HL-60 (cell line): ENCODE measurements at regions not wholly inside any gene's neighbourhood (a gene's known extent, or its start where the extent isn't known, plus 50 kb on each side); places are given as distances from the start of the nearest gene placed in this dataset.

Source experiments
- DNase-seq, 2 experiments: peaks; one replicate each; pipeline ENCODE4 v3.0.0-alpha.2; 2010 to 2020; ENCODE audit warnings: low read depth in 1 of 2, low spot score in 1 of 2
- H3K27ac ChIP-seq: fragments of 250-450 bp; sonication (Bioruptor Pico); replicated peaks from 2 replicates; pipeline ENCODE4 v1.5.1; 2020; ENCODE audit warnings: mild to moderate bottlenecking, moderate library complexity
- H3K27me3 ChIP-seq: fragments of 250-450 bp; sonication (Bioruptor Pico); 2 replicates; pipeline ENCODE4 v1.5.1; 2021; ENCODE audit warnings: mild to moderate bottlenecking, moderate library complexity; ENCODE audit not compliant: insufficient read depth, poor library complexity, severe bottlenecking
- H3K4me3 ChIP-seq: replicated peaks from 2 replicates; pipeline ENCODE4 v1.5.1; 2011; ENCODE audit warnings: mild to moderate bottlenecking, control low read depth, low read length; ENCODE audit not compliant: insufficient read depth
- GABPA ChIP-seq: IDR thresholded peaks from 2 replicates; pipeline ENCODE4 v1.6.1; 2012; ENCODE audit warnings: low read depth
- POLR2AphosphoS5 ChIP-seq: IDR thresholded peaks from 2 replicates; pipeline ENCODE4 v1.6.1; 2012; ENCODE audit warnings: low read depth
- SPI1 ChIP-seq: IDR thresholded peaks from 2 replicates; pipeline ENCODE4 v1.6.1; 2012; ENCODE audit warnings: low read depth, mild to moderate bottlenecking, borderline replicate concordance
- TF ChIP-seq, protein P1 (sequence below): IDR thresholded peaks from 2 replicates; pipeline ENCODE4 v1.6.1; 2012; ENCODE audit warnings: low read depth; ENCODE audit not compliant: insufficient replicate concordance
- TF ChIP-seq, protein P2 (sequence below): IDR thresholded peaks from one replicate; pipeline ENCODE4 v1.5.1; 2011; ENCODE audit warnings: low read length, control low read depth, inconsistent platforms; ENCODE audit not compliant: insufficient read depth

- no peak for DNase-seq
- TF ChIP-seq GABPA: no peak
- no peak for TF ChIP-seq POLR2AphosphoS5
- TF ChIP-seq SPI1: no peak
- TF ChIP-seq, protein P1, sequence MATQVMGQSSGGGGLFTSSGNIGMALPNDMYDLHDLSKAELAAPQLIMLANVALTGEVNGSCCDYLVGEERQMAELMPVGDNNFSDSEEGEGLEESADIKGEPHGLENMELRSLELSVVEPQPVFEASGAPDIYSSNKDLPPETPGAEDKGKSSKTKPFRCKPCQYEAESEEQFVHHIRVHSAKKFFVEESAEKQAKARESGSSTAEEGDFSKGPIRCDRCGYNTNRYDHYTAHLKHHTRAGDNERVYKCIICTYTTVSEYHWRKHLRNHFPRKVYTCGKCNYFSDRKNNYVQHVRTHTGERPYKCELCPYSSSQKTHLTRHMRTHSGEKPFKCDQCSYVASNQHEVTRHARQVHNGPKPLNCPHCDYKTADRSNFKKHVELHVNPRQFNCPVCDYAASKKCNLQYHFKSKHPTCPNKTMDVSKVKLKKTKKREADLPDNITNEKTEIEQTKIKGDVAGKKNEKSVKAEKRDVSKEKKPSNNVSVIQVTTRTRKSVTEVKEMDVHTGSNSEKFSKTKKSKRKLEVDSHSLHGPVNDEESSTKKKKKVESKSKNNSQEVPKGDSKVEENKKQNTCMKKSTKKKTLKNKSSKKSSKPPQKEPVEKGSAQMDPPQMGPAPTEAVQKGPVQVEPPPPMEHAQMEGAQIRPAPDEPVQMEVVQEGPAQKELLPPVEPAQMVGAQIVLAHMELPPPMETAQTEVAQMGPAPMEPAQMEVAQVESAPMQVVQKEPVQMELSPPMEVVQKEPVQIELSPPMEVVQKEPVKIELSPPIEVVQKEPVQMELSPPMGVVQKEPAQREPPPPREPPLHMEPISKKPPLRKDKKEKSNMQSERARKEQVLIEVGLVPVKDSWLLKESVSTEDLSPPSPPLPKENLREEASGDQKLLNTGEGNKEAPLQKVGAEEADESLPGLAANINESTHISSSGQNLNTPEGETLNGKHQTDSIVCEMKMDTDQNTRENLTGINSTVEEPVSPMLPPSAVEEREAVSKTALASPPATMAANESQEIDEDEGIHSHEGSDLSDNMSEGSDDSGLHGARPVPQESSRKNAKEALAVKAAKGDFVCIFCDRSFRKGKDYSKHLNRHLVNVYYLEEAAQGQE: no peak
- TF ChIP-seq, protein P2, sequence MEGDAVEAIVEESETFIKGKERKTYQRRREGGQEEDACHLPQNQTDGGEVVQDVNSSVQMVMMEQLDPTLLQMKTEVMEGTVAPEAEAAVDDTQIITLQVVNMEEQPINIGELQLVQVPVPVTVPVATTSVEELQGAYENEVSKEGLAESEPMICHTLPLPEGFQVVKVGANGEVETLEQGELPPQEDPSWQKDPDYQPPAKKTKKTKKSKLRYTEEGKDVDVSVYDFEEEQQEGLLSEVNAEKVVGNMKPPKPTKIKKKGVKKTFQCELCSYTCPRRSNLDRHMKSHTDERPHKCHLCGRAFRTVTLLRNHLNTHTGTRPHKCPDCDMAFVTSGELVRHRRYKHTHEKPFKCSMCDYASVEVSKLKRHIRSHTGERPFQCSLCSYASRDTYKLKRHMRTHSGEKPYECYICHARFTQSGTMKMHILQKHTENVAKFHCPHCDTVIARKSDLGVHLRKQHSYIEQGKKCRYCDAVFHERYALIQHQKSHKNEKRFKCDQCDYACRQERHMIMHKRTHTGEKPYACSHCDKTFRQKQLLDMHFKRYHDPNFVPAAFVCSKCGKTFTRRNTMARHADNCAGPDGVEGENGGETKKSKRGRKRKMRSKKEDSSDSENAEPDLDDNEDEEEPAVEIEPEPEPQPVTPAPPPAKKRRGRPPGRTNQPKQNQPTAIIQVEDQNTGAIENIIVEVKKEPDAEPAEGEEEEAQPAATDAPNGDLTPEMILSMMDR: no peak
- H3K27ac ChIP-seq: no peak overlapping the region
- no peaks in the 10 kb centered on the region for H3K27me3 ChIP-seq
- H3K4me3 ChIP-seq: no peak overlapping the region
Observed at GRCh38 chr2:12180031-12180430, 433.6 kb downstream of the LPIN1 start.

GRCh38 chr2:12183032-12183645, 436.7 kb downstream of the LPIN1 start:
- Histone ChIP-seq H3K27me3 (no peaks in the 10 kb centered on the region), H3K4me3 (no peak overlapping the region), H3K27ac (no peak overlapping the region)
- DNase-seq: no peak
- TF ChIP-seq, protein P2: no peak

DNA sequence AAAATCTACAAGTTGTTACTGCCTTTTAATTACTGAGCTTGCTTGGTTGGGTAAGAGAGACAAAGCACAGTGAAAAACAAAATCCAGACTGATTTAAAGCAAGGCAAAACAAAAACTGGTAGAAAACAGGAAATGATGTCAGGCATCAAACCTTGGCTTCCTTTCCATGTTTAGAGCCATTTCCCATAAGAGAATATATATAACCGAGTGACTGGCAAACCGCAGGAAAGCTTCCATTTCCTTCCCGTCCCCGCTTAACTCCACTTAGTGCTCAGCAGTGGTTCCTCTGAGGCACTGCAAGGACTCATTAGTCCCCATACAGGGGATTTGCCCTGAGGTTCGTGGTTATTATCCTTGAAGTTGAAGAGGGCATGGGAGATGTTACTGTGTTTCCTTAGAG, 446.3 kb downstream of the LPIN1 start:
- Histone ChIP-seq H3K27ac (no peak overlapping the region), H3K27me3 (no peaks in the 10 kb centered on the region), H3K4me3 (no peak overlapping the region)
- TF ChIP-seq GABPA (peak; percentile 56; the same call in 1 of the 2 replicates), SPI1 (peak; percentile 47; the same call in 1 of the 2 replicates)
- TF ChIP-seq, protein P1: no peak
- TF ChIP-seq, protein P2: no peak
- DNase-seq: peak in 1 of 2 experiments; percentile 22

GRCh38 chr2:12194968-12195367, 448.5 kb downstream of the LPIN1 start:
- no peak for DNase-seq
- Histone ChIP-seq H3K27ac (no peak overlapping the region), H3K4me3 (no peak overlapping the region), H3K27me3 (no peaks in the 10 kb centered on the region)
- TF ChIP-seq SPI1 (no peak), GABPA (no peak), POLR2AphosphoS5 (no peak)
- TF ChIP-seq, protein P2: no peak
- TF ChIP-seq, protein P1: no peak
